NCI-H446 (cell line): ENCODE measurements at regions not wholly inside any gene's neighbourhood (a gene's known extent, or its start where the extent isn't known, plus 50 kb on each side); places are given as distances from the start of the nearest gene placed in this dataset.
"Not testable (repeated sequence)": the region's sequence is repeated elsewhere in the genome, so short reads cannot be mapped to it uniquely, and the experiment has no call there.

Experiments used
- DNase-seq, 2 experiments: peaks; one replicate each; lab custom pipeline; 2025; lab: John Stamatoyannopoulos, UW

GRCh38 chr5:85170183-85170582, 785.5 kb upstream of the EDIL3 start:
- no peak for DNase-seq

- no peak for DNase-seq
These were observed 788.8 kb upstream of the EDIL3 start for GRCh38 chr5:85173469-85173868.

GRCh38 chr5:85182344-85182743, 797.7 kb upstream of the EDIL3 start:
- DNase-seq: no peak

- DNase-seq: no peak
These were observed 819.6 kb upstream of the EDIL3 start for GRCh38 chr5:85204289-85204688.

- no peak for DNase-seq
These were observed 820.8 kb upstream of the EDIL3 start for GRCh38 chr5:85205430-85205829.

GRCh38 chr5:85225388-85225787, 840.7 kb upstream of the EDIL3 start:
- no peak for DNase-seq

- no peak for DNase-seq
These were observed 864.5 kb upstream of the EDIL3 start for GRCh38 chr5:85249204-85249603.

GRCh38 chr5:85263125-85263524, 878.4 kb upstream of the EDIL3 start:
- no peak for DNase-seq

- no peak for DNase-seq
These were observed 882.0 kb upstream of the EDIL3 start for GRCh38 chr5:85266692-85267091.

GRCh38 chr5:85268194-85268593, 883.5 kb upstream of the EDIL3 start:
- DNase-seq: no peak

GRCh38 chr5:85278193-85278592, 893.5 kb upstream of the EDIL3 start:
- no peak for DNase-seq

- no peak for DNase-seq
These were observed 904.2 kb upstream of the EDIL3 start for GRCh38 chr5:85288914-85289313.

GRCh38 chr5:85293145-85293785, 908.6 kb upstream of the EDIL3 start:
- no peak for DNase-seq

GRCh38 chr5:85304524-85304923, 919.8 kb upstream of the EDIL3 start:
- DNase-seq: no peak

GRCh38 chr5:85305766-85306165, 921.1 kb upstream of the EDIL3 start:
- no peak for DNase-seq

GRCh38 chr5:85311536-85311935, 926.9 kb upstream of the EDIL3 start:
- DNase-seq: no peak

- no peak for DNase-seq
These were observed 935.8 kb upstream of the EDIL3 start for GRCh38 chr5:85320495-85320894.

- no peak for DNase-seq
These were observed 948.6 kb upstream of the EDIL3 start for GRCh38 chr5:85333276-85333675.

GRCh38 chr5:85337435-85337834, 952.8 kb upstream of the EDIL3 start:
- no peak for DNase-seq

- no peak for DNase-seq
These were observed 956.1 kb upstream of the EDIL3 start for GRCh38 chr5:85340790-85341189.

- no peak for DNase-seq
These were observed 961.1 kb upstream of the EDIL3 start for GRCh38 chr5:85345818-85346217.

- DNase-seq: no peak
These were observed 972.6 kb upstream of the EDIL3 start for GRCh38 chr5:85357309-85357708.

GRCh38 chr5:85375525-85375924, 990.8 kb upstream of the EDIL3 start:
- no peak for DNase-seq

- DNase-seq: peak in 1 of 2 experiments; percentile 18
These were observed 1004.1 kb upstream of the EDIL3 start for GRCh38 chr5:85388770-85389169.

- not testable (repeated sequence) for DNase-seq
These were observed 1007.6 kb upstream of the EDIL3 start for GRCh38 chr5:85392309-85392708.
